ENCODE measurements at regions not wholly inside any gene's neighbourhood (a gene's known extent, or its start where the extent isn't known, plus 50 kb on each side); places are given as distances from the start of the nearest gene placed in this dataset.

- no peaks in the 10 kb centered on the region for H3K9me3 ChIP-seq (ENCODE audit: severe bottlenecking)
- no peaks in the 10 kb centered on the region for H3K27me3 ChIP-seq (ENCODE audit: insufficient read depth, poor library complexity, severe bottlenecking)
- no peak overlapping the region for H3K27ac ChIP-seq (ENCODE audit: poor library complexity, severe bottlenecking)
- H3K4me1 ChIP-seq (ENCODE audit: insufficient read depth, poor library complexity, severe bottlenecking): no peaks in the 10 kb centered on the region
- no peak for DNase-seq (ENCODE audit: low spot score)
- H3K4me3 ChIP-seq (ENCODE audit: severe bottlenecking): no peak overlapping the region
- no peaks in the 10 kb centered on the region for H3K36me3 ChIP-seq (ENCODE audit: low read depth)
- TF ChIP-seq, protein P1, sequence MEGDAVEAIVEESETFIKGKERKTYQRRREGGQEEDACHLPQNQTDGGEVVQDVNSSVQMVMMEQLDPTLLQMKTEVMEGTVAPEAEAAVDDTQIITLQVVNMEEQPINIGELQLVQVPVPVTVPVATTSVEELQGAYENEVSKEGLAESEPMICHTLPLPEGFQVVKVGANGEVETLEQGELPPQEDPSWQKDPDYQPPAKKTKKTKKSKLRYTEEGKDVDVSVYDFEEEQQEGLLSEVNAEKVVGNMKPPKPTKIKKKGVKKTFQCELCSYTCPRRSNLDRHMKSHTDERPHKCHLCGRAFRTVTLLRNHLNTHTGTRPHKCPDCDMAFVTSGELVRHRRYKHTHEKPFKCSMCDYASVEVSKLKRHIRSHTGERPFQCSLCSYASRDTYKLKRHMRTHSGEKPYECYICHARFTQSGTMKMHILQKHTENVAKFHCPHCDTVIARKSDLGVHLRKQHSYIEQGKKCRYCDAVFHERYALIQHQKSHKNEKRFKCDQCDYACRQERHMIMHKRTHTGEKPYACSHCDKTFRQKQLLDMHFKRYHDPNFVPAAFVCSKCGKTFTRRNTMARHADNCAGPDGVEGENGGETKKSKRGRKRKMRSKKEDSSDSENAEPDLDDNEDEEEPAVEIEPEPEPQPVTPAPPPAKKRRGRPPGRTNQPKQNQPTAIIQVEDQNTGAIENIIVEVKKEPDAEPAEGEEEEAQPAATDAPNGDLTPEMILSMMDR (IDR thresholded peaks at IDR 0.05; ENCODE audit: poor library complexity, severe bottlenecking): no peak
- ATAC-seq (ENCODE audit: low read depth): no peak
Measured at GRCh38 chr2:128799284-128799552, 480.6 kb upstream of the HS6ST1 start.

DNA sequence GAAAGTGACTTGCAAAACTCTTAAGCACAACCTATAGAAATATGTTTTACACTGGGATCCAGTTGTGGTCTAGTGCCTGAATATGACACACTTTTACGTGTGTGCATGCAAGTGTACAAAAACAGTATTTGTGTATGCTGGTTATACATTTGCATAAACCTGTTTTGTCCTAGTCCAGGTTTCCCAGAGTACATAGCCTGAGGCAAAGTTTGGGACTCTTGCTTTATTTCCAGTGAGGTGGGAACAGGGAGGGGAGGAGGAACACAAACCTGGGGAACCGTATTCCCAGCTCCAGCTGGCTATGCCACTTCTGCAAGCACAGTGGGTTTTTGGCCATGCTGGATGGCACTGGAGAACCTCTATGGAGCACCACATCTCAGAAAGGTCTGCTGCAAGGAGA, 481.1 kb upstream of the HS6ST1 start:
- ATAC-seq (ENCODE audit: low read depth): no peak
- H3K9me3 ChIP-seq (ENCODE audit: severe bottlenecking): no peaks in the 10 kb centered on the region
- no peaks in the 10 kb centered on the region for H3K27me3 ChIP-seq (ENCODE audit: insufficient read depth, poor library complexity, severe bottlenecking)
- H3K4me3 ChIP-seq (ENCODE audit: severe bottlenecking): no peak overlapping the region
- H3K27ac ChIP-seq (ENCODE audit: poor library complexity, severe bottlenecking): no peak overlapping the region
- TF ChIP-seq, protein P1 (IDR thresholded peaks at IDR 0.05; ENCODE audit: poor library complexity, severe bottlenecking): no peak
- H3K4me1 ChIP-seq (ENCODE audit: insufficient read depth, poor library complexity, severe bottlenecking): no peaks in the 10 kb centered on the region
- DNase-seq (ENCODE audit: low spot score): no peak
- H3K36me3 ChIP-seq (ENCODE audit: low read depth): no peaks in the 10 kb centered on the region

- Histone ChIP-seq H3K27ac (ENCODE audit: poor library complexity, severe bottlenecking) (no peak overlapping the region), H3K27me3 (ENCODE audit: insufficient read depth, poor library complexity, severe bottlenecking) (no peaks in the 10 kb centered on the region), H3K9me3 (ENCODE audit: severe bottlenecking) (no peaks in the 10 kb centered on the region), H3K4me1 (ENCODE audit: insufficient read depth, poor library complexity, severe bottlenecking) (peaks cover 6% of the 10 kb centered on the region), H3K36me3 (ENCODE audit: low read depth) (no peaks in the 10 kb centered on the region), H3K4me3 (ENCODE audit: severe bottlenecking) (no peak overlapping the region)
- DNase-seq (ENCODE audit: low spot score) (no peak), ATAC-seq (ENCODE audit: low read depth) (no peak)
- TF ChIP-seq, protein P1 (IDR thresholded peaks at IDR 0.05; ENCODE audit: poor library complexity, severe bottlenecking): no peak
Measured at GRCh38 chr2:128801576-128801975, 482.9 kb upstream of the HS6ST1 start.

GRCh38 chr2:128803222-128803621, 484.6 kb upstream of the HS6ST1 start:
- ATAC-seq (ENCODE audit: low read depth) (no peak), DNase-seq (ENCODE audit: low spot score) (no peak)
- no peaks in the 10 kb centered on the region for H3K36me3 ChIP-seq (ENCODE audit: low read depth)
- no peak overlapping the region for H3K27ac ChIP-seq (ENCODE audit: poor library complexity, severe bottlenecking)
- peaks cover 6% of the 10 kb centered on the region for H3K4me1 ChIP-seq (ENCODE audit: insufficient read depth, poor library complexity, severe bottlenecking)
- no peaks in the 10 kb centered on the region for H3K27me3 ChIP-seq (ENCODE audit: insufficient read depth, poor library complexity, severe bottlenecking)
- TF ChIP-seq, protein P1 (IDR thresholded peaks at IDR 0.05; ENCODE audit: poor library complexity, severe bottlenecking): no peak
- no peak overlapping the region for H3K4me3 ChIP-seq (ENCODE audit: severe bottlenecking)
- H3K9me3 ChIP-seq (ENCODE audit: severe bottlenecking): peaks cover 2% of the 10 kb centered on the region

DNA sequence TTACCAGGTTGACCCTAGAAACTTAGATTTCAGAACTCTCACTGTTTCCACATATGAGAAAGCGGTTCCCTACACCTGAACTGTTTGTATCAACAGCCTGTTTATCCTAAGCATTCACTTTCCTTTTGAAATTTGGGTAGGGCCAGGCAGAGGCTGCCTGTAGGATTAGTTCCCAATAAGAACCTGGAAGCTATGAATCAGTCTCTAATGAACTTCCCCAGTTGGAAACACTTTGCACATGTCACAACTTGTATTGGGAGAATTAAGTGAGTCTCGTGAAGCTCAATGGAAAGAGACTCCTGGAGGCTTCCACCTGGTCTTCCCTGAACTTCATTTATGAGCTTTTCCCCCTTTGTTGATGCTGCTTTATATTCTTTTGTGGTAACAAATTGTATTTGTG, 486.6 kb upstream of the HS6ST1 start:
- H3K4me1 ChIP-seq (ENCODE audit: insufficient read depth, poor library complexity, severe bottlenecking): peaks cover 18% of the 10 kb centered on the region
- no peak overlapping the region for H3K4me3 ChIP-seq (ENCODE audit: severe bottlenecking)
- ATAC-seq (ENCODE audit: low read depth) (peak; percentile 67), DNase-seq (ENCODE audit: low spot score) (no peak)
- H3K27ac ChIP-seq (ENCODE audit: poor library complexity, severe bottlenecking): peak overlapping the region; percentile 34
- H3K9me3 ChIP-seq (ENCODE audit: severe bottlenecking): peaks cover 2% of the 10 kb centered on the region
- TF ChIP-seq, protein P1 (IDR thresholded peaks at IDR 0.05; ENCODE audit: poor library complexity, severe bottlenecking): no peak
- no peaks in the 10 kb centered on the region for H3K36me3 ChIP-seq (ENCODE audit: low read depth)
- no peaks in the 10 kb centered on the region for H3K27me3 ChIP-seq (ENCODE audit: insufficient read depth, poor library complexity, severe bottlenecking)
